ENCODE measurements at regions not wholly inside any gene's neighbourhood (a gene's known extent, or its start where the extent isn't known, plus 50 kb on each side); places are given as distances from the start of the nearest gene placed in this dataset.

DNA sequence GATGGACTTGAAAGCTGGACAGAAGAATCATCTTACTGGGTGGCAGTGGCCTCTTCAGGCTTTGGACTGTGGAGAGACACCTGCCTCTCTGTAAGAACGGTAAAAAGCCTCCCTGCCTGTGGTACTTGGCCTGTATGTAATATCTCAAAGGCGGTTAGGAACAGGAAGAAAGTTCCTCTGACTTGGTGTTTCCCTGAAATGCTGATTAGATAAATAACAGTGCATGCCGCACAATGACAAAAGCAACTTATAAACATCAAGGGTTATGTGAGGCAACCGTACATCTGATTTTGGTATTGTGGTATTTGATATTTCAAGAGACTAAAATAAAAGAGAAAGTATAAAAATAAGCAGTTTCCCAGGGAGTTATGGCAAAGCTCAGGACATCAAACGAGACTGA is 92.4 kb upstream of the SORBS2 start:
- no peak for DNase-seq (ENCODE audit: low spot score in 2 of 2)
- H3K4me3 ChIP-seq = no peak overlapping the region
- no peaks in the 10 kb centered on the region for H3K27me3 ChIP-seq
- no peak overlapping the region for H3K27ac ChIP-seq
- no peaks in the 10 kb centered on the region for H3K4me1 ChIP-seq
- intact Hi-C loops (cut with DNase I; ENCODE audit: low total_unique reads) = no loop called here
- no peaks in the 10 kb centered on the region for H3K36me3 ChIP-seq
- no peak for TF ChIP-seq POLR2AphosphoS5 (IDR thresholded peaks at IDR 0.05)
- TF ChIP-seq CTCF (IDR thresholded peaks at IDR 0.05) = no peak
- no peak for TF ChIP-seq POLR2A (IDR thresholded peaks at IDR 0.05)
- no peaks in the 10 kb centered on the region for H3K9me3 ChIP-seq

DNA sequence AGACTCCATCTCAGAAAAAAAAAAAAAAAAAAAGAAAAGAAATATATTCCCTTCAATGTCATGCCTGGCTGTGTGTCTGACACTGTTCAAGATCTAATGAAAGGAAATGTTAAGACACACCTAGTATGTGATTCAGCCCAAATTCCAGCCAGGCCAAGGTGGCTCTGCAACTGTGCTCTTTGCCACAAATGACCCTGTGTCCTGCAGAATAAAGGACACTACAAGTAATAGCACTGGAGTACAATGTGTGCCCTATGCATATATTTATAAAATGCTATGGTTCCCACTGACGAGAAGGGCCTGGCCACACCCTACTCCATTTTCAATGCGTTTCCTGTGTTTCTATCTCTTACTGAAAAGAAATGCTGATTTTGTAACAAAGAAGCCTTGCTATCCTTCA is 98.0 kb upstream of the SORBS2 start:
- no peak for DNase-seq (ENCODE audit: low spot score in 2 of 2)
- Histone ChIP-seq H3K27me3 (no peaks in the 10 kb centered on the region), H3K4me1 (no peaks in the 10 kb centered on the region), H3K9me3 (no peaks in the 10 kb centered on the region), H3K4me3 (no peak overlapping the region), H3K36me3 (no peaks in the 10 kb centered on the region), H3K27ac (no peak overlapping the region)
- TF ChIP-seq POLR2A (IDR thresholded peaks at IDR 0.05) (no peak), POLR2AphosphoS5 (IDR thresholded peaks at IDR 0.05) (no peak), CTCF (IDR thresholded peaks at IDR 0.05) (no peak)
- intact Hi-C loops (cut with DNase I; ENCODE audit: low total_unique reads) = no loop called here

DNA sequence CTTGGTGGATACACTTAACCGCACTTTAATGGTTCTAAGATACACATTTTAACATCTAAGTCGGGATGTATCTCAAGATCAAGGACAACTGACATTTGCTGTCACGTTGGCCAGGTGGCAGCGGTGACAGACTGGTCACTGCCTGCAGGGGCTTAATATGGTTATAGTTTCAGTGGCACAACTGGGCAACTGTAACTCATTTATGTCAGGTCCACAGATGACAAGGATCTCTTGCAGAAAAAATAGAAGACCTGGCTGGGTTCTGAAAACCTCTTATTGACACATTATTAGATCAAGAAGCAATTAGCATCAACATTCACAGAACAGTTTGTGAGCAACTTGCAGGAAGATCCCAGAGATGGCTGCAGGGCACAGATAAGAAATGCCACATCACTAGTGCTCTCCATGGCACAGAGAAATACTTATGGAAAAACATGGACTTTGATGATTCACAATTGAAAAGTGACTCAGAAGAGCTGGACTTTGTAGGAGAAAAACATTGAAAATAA is 99.6 kb upstream of the SORBS2 start:
- TF ChIP-seq CTCF (IDR thresholded peaks at IDR 0.05) (no peak), POLR2A (IDR thresholded peaks at IDR 0.05) (no peak), POLR2AphosphoS5 (IDR thresholded peaks at IDR 0.05) (no peak)
- Histone ChIP-seq H3K4me1 (no peaks in the 10 kb centered on the region), H3K9me3 (no peaks in the 10 kb centered on the region), H3K27ac (no peak overlapping the region), H3K36me3 (no peaks in the 10 kb centered on the region), H3K4me3 (no peak overlapping the region), H3K27me3 (no peaks in the 10 kb centered on the region)
- intact Hi-C loops (cut with DNase I; ENCODE audit: low total_unique reads) = no loop called here
- DNase-seq (ENCODE audit: low spot score in 2 of 2) = no peak

- no peaks in the 10 kb centered on the region for H3K4me1 ChIP-seq
- no peak for DNase-seq (ENCODE audit: low spot score in 2 of 2)
- H3K27ac ChIP-seq = no peak overlapping the region
- intact Hi-C loops (cut with DNase I; ENCODE audit: low total_unique reads) = no loop called here
- H3K4me3 ChIP-seq = no peak overlapping the region
- TF ChIP-seq POLR2A (IDR thresholded peaks at IDR 0.05) (no peak), CTCF (IDR thresholded peaks at IDR 0.05) (no peak), POLR2AphosphoS5 (IDR thresholded peaks at IDR 0.05) (no peak)
- no peaks in the 10 kb centered on the region for H3K27me3 ChIP-seq
- H3K9me3 ChIP-seq = no peaks in the 10 kb centered on the region
- H3K36me3 ChIP-seq = no peaks in the 10 kb centered on the region
Measured at GRCh38 chr4:185912779-185913178, 100.8 kb upstream of the SORBS2 start.

GRCh38 chr4:185914583-185915199 is 102.7 kb upstream of the SORBS2 start:
- Histone ChIP-seq H3K4me1 (no peaks in the 10 kb centered on the region), H3K9me3 (no peaks in the 10 kb centered on the region), H3K27me3 (no peaks in the 10 kb centered on the region), H3K27ac (no peak overlapping the region), H3K4me3 (no peak overlapping the region), H3K36me3 (no peaks in the 10 kb centered on the region)
- DNase-seq (ENCODE audit: low spot score in 2 of 2) = no peak
- no peak for TF ChIP-seq POLR2AphosphoS5 (IDR thresholded peaks at IDR 0.05)
- intact Hi-C loops (cut with DNase I; ENCODE audit: low total_unique reads) = no loop called here

All from breast epithelium (tissue), 4 donors.